HepG2 (cell line): ENCODE measurements at regions not wholly inside any gene's neighbourhood (a gene's known extent, or its start where the extent isn't known, plus 50 kb on each side); places are given as distances from the start of the nearest gene placed in this dataset.

Source experiments
- ASH2L ChIP-seq: fragments of 300-600, 200-600 bp; sonication (generic); IDR thresholded peaks from 2 replicates; pipeline ENCODE4 v1.7.0; 2017; ENCODE audit warnings: low read depth, mild to moderate bottlenecking, moderate library complexity, mixed read lengths, low read length; ENCODE audit not compliant: insufficient read length
- BRCA1 ChIP-seq: sonication (generic); formaldehyde crosslinking; IDR thresholded peaks from 2 replicates; pipeline ENCODE4 v1.4.0; 2020; ENCODE audit warnings: missing genetic modification reagents
- GATA4 ChIP-seq: sonication (generic); IDR thresholded peaks from 2 replicates; pipeline ENCODE4 v1.6.1; 2016; ENCODE audit warnings: antibody characterized with exemption, low read depth, borderline replicate concordance
- KLF16 ChIP-seq, 2 experiments: sonication (generic) in 1 of 2; formaldehyde crosslinking in 1 of 2; IDR thresholded peaks; 2 replicates each; pipeline versions ENCODE4 v1.6.1 to v1.8.0; 2016 to 2023; ENCODE audit warnings: missing genetic modification reagents in 2 of 2, missing compliant biosample characterization in 1 of 2
- MTF2 ChIP-seq: sonication (generic); formaldehyde crosslinking; IDR thresholded peaks from 2 replicates; pipeline ENCODE4 v1.5.0; 2020; ENCODE audit warnings: missing genetic modification reagents, borderline replicate concordance
- MYC ChIP-seq: sonication (generic); formaldehyde crosslinking; IDR thresholded peaks from 2 replicates; pipeline ENCODE4 v1.9.0; 2021; ENCODE audit warnings: missing genetic modification reagents, borderline replicate concordance
- NCOR1 ChIP-seq: fragments of 200-600 bp; sonication (generic); IDR thresholded peaks from 2 replicates; pipeline ENCODE4 v1.7.0; 2017; ENCODE audit warnings: antibody characterized with exemption, low read length, borderline replicate concordance
- SALL1 ChIP-seq: sonication (generic); formaldehyde crosslinking; IDR thresholded peaks from 2 replicates; pipeline ENCODE4 v1.8.0; 2022; ENCODE audit warnings: mild to moderate bottlenecking, missing genetic modification reagents
- SCMH1 ChIP-seq: sonication (generic); formaldehyde crosslinking; IDR thresholded peaks from 2 replicates; pipeline ENCODE4 v1.9.0; 2021; ENCODE audit warnings: missing genetic modification reagents, mild to moderate bottlenecking, borderline replicate concordance
- TP53 ChIP-seq: sonication (generic); formaldehyde crosslinking; conservative IDR thresholded peaks from 2 replicates; pipeline ENCODE4 v1.4.0; 2020; ENCODE audit warnings: missing genetic modification reagents
- ZNF225 ChIP-seq: sonication (generic); formaldehyde crosslinking; IDR thresholded peaks from 2 replicates; pipeline ENCODE4 v1.4.0; 2020; ENCODE audit warnings: mild to moderate bottlenecking, missing genetic modification reagents
- ZNF264 ChIP-seq: sonication (generic); formaldehyde crosslinking; IDR thresholded peaks from 2 replicates; pipeline ENCODE4 v1.4.0; 2020; ENCODE audit warnings: missing genetic modification reagents
- ZNF33B ChIP-seq: sonication (generic); formaldehyde crosslinking; IDR thresholded peaks from 2 replicates; pipeline ENCODE4 v1.5.1; 2020; ENCODE audit warnings: mild to moderate bottlenecking, missing genetic modification reagents
- ZNF510 ChIP-seq: sonication (generic); formaldehyde crosslinking; IDR thresholded peaks from 2 replicates; pipeline ENCODE4 v1.4.0; 2020; ENCODE audit warnings: low read depth, mild to moderate bottlenecking, missing genetic modification reagents
- ZNF598 ChIP-seq: sonication (generic); formaldehyde crosslinking; IDR thresholded peaks from 2 replicates; pipeline ENCODE4 v1.5.1; 2020; ENCODE audit warnings: mild to moderate bottlenecking, missing genetic modification reagents, borderline replicate concordance
- ZNF644 ChIP-seq: IDR thresholded peaks from 2 replicates; pipeline ENCODE4 v1.6.1; 2016; ENCODE audit warnings: low read depth
- ZNF777 ChIP-seq: sonication (generic); formaldehyde crosslinking; IDR thresholded peaks from 2 replicates; pipeline ENCODE4 v1.4.0; 2020; ENCODE audit warnings: missing genetic modification reagents
- ZNF841 ChIP-seq: sonication (generic); formaldehyde crosslinking; IDR thresholded peaks from 2 replicates; pipeline ENCODE4 v1.8.1; 2023; ENCODE audit warnings: missing genetic modification reagents, borderline replicate concordance
- ZSCAN21 ChIP-seq: sonication (generic); formaldehyde crosslinking; IDR thresholded peaks from 2 replicates; pipeline ENCODE4 v1.8.0; 2022; ENCODE audit warnings: mild to moderate bottlenecking, missing genetic modification reagents, moderate library complexity, borderline replicate concordance
- ZSCAN31 ChIP-seq: sonication (generic); formaldehyde crosslinking; IDR thresholded peaks from 2 replicates; pipeline ENCODE4 v1.5.0; 2020; ENCODE audit warnings: low read depth, mild to moderate bottlenecking, missing genetic modification reagents
- TF ChIP-seq, protein P1 (sequence below): sonication (generic); formaldehyde crosslinking; IDR thresholded peaks from 2 replicates; pipeline ENCODE4 v1.8.0; 2022; ENCODE audit warnings: low read depth, missing genetic modification reagents
- TF ChIP-seq, protein P2 (sequence below): sonication (generic); formaldehyde crosslinking; IDR thresholded peaks from 2 replicates; pipeline ENCODE4 v1.4.0; 2020; ENCODE audit warnings: mild to moderate bottlenecking, missing genetic modification reagents, borderline replicate concordance
- TF ChIP-seq, protein P3 (sequence below): sonication (generic); formaldehyde crosslinking; IDR thresholded peaks from 2 replicates; pipeline ENCODE4 v1.5.0; 2020; ENCODE audit warnings: mild to moderate bottlenecking, low read depth, missing genetic modification reagents, borderline replicate concordance

DNA sequence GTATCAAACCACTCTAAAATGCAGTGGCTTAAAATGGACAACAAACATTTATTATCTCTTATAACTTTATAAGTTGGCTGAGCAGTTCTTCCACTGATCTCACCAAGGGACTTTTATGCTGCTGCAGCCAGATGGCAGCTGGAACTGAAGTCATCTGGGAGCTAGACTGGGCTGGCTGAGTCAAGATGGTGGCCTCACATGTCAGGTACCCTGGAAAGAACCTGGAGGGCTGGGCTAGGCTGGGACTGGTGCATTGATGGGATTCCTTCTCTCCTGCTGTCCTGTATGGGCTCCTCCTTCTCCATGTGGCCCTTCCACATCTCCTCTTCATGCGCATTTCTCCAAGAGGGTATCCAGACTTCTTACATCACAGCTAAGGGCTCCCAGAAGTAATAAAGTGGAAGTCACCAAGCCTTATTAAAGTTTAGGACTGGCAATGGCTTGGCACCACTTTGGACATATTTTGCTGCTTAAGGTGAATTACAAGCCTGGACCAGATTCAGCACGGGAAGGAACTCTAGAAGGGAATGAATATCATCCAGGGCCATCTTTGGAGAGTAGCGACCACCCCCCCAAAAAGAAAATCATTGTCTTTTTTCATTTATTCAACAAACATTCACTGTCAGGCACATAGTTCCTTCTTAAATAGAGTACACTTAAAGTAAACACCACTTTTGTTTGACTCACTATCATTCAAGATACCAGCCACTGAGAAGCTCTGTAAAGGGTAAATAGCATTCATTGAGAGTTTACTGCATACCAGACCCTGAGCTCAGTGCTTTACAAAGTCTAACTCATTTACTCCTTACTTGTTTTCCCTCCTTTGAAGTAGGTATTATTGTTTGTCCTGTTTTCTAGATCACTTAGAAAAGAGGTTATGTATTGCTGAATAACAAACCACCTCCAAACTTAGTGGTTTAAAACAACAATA lies 138.0 kb downstream of the ZFP36L2 start (continued):
- TF ChIP-seq ASH2L (no peak), NCOR1 (peak; percentile 51; the same call in 1 of the 2 replicates), ZNF644 (CRISPR knock-in tag) (no peak), ZNF510 (CRISPR knock-in tag) (no peak; the same call in 1 of the 2 replicates), ZSCAN31 (CRISPR knock-in tag) (no peak), ZNF264 (peak; percentile 73; the same call in 1 of the 2 replicates), SALL1 (CRISPR knock-in tag) (no peak), MTF2 (no peak), GATA4 (peak; percentile 76; the same call in 1 of the 2 replicates), ZNF33B (CRISPR knock-in tag) (no peak; the same call in 1 of the 2 replicates), ZNF777 (CRISPR knock-in tag) (no peak), ZSCAN21 (CRISPR knock-in tag) (no peak), TP53 (CRISPR knock-in tag) (no peak), MYC (CRISPR knock-in tag) (no peak), ZNF841 (CRISPR knock-in tag) (no peak), ZNF225 (CRISPR knock-in tag) (no peak), SCMH1 (no peak), KLF16 (CRISPR knock-in tag; IDR thresholded peaks at IDR 0.05) (peak in 1 of 2 experiments; percentile 46; a peak in 1 of 4 replicates), BRCA1 (CRISPR knock-in tag) (0 out of 2 replicates have a peak, but pooled peaks have one; percentile 58), ZNF598 (CRISPR knock-in tag) (no peak)
- TF ChIP-seq, protein P1, sequence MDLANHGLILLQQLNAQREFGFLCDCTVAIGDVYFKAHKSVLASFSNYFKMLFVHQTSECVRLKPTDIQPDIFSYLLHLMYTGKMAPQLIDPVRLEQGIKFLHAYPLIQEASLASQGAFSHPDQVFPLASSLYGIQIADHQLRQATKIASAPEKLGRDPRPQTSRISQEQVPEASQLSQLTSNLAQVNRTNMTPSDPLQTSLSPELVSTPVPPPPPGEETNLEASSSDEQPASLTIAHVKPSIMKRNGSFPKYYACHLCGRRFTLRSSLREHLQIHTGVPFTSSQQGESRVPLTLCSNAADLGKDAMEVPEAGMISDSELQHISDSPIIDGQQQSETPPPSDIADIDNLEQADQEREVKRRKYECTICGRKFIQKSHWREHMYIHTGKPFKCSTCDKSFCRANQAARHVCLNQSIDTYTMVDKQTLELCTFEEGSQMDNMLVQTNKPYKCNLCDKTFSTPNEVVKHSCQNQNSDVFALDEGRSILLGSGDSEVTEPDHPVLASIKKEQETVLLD (CRISPR knock-in tag): no peak
- TF ChIP-seq, protein P2, sequence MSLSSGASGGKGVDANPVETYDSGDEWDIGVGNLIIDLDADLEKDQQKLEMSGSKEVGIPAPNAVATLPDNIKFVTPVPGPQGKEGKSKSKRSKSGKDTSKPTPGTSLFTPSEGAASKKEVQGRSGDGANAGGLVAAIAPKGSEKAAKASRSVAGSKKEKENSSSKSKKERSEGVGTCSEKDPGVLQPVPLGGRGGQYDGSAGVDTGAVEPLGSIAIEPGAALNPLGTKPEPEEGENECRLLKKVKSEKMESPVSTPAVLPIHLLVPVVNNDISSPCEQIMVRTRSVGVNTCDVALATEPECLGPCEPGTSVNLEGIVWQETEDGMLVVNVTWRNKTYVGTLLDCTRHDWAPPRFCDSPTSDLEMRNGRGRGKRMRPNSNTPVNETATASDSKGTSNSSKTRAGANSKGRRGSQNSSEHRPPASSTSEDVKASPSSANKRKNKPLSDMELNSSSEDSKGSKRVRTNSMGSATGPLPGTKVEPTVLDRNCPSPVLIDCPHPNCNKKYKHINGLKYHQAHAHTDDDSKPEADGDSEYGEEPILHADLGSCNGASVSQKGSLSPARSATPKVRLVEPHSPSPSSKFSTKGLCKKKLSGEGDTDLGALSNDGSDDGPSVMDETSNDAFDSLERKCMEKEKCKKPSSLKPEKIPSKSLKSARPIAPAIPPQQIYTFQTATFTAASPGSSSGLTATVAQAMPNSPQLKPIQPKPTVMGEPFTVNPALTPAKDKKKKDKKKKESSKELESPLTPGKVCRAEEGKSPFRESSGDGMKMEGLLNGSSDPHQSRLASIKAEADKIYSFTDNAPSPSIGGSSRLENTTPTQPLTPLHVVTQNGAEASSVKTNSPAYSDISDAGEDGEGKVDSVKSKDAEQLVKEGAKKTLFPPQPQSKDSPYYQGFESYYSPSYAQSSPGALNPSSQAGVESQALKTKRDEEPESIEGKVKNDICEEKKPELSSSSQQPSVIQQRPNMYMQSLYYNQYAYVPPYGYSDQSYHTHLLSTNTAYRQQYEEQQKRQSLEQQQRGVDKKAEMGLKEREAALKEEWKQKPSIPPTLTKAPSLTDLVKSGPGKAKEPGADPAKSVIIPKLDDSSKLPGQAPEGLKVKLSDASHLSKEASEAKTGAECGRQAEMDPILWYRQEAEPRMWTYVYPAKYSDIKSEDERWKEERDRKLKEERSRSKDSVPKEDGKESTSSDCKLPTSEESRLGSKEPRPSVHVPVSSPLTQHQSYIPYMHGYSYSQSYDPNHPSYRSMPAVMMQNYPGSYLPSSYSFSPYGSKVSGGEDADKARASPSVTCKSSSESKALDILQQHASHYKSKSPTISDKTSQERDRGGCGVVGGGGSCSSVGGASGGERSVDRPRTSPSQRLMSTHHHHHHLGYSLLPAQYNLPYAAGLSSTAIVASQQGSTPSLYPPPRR (CRISPR knock-in tag): peak; percentile 83
- TF ChIP-seq, protein P3, sequence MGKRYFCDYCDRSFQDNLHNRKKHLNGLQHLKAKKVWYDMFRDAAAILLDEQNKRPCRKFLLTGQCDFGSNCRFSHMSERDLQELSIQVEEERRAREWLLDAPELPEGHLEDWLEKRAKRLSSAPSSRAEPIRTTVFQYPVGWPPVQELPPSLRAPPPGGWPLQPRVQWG (CRISPR knock-in tag): no peak
